Jurkat, Clone E6-1 (cell line): ENCODE measurements at regions not wholly inside any gene's neighbourhood (a gene's known extent, or its start where the extent isn't known, plus 50 kb on each side); places are given as distances from the start of the nearest gene placed in this dataset.

Source experiments
- DNase-seq: peaks from one replicate; pipeline ENCODE4 v3.0.0-alpha.2; 2011; ENCODE audit warnings: low read depth, low spot score
- H3K4me3 ChIP-seq: 2 replicates; pipeline ENCODE4 v1.5.1; 2011; ENCODE audit warnings: mild to moderate bottlenecking, low read length, control low read depth, moderate library complexity

DNA sequence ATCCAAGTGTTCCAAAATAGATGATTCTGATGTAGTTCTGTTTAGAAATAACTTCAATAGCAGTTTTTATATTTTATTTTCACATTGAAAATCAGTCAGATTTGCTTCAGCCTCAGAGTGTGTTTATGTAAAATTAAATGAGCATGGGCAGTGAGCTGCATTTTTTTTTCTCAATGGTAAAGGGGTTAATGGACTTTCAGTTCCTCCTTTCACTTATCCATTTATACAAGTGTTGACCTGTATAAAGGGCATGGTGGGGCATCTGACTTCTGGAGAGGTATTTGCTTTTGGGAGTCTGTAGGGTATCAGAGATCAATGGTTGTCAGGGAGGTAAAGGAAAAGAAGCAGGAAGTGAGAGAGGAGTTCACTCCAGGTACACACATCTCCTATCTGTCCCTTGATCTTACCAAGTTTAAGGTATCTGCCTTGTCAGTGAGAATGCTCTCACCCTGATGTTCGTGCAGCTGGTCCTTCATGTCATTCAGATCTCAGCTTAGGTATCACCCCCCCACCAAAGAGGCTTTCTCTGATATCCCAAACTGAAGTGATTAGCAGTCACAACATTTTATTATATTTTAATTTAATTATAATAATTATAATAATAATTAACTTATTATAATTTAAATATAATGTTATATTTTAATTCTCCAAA lies 181.6 kb upstream of the LMNTD1 start:
- no peak overlapping the region for H3K4me3 ChIP-seq
- no peak for DNase-seq

GRCh38 chr12:25740617-25741016 lies 187.5 kb upstream of the LMNTD1 start:
- H3K4me3 ChIP-seq, result no peak overlapping the region
- DNase-seq, result no peak

DNA sequence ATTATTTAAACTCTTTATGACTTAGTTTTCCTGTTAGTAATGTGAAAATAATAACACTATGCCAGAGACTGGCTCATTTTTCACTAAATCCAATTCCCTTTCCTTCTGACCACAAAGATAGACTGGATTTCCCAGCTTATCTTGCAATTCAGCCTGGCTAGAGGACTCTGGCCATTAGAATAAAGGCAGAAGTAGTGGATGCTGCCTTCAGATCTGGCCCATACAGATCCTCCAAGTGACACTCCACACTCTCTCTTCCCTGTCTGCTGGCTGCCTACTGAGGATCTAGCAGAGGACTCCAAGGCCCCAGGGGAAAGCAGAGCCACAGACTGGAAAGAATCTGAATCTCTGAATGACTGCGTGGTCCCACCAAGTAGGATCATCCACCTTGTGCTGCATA lies 188.8 kb upstream of the LMNTD1 start:
- H3K4me3 ChIP-seq, result no peak overlapping the region
- DNase-seq, result no peak

- H3K4me3 ChIP-seq, result no peak overlapping the region
- DNase-seq, result no peak
These were observed 190.7 kb upstream of the LMNTD1 start for GRCh38 chr12:25743679-25744215.

DNA sequence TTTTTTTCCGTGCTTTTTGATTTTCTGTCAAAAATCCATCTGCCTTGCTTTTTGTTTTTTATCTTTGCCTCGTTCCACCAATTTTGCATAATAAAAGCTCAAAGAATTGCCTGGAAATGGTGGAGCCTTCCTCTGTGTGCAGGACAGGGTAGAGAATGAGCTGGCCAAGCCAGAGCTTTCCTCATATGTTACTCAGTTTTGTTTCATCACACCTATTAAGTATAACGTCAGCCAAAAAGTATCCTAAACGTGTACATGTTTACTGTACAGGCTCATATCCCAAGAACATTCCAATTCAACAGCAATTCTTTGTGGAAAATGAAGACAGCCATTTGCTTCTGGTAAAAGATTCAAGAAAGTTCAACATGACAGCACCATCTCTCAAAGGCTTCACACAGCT lies 191.2 kb upstream of the LMNTD1 start:
- no peak overlapping the region for H3K4me3 ChIP-seq
- no peak for DNase-seq

DNA sequence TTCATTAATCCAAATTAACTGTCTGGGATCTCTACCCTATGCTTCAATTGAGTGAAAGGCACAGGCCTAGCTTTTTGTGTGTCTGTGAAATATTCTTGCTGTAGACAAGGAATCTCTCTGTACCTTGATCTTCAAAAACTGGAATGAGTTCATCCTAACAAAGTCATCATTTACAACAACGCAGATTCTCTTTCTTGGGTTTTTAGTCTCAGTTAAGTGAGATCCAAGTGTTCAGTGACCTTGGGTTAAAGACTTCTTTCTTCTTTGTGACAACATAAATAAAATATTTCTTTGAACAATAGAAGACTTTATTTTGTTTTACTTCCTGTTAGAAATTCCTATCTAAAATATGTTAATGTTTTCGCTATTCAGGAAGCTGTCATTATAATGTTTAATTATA lies 192.2 kb upstream of the LMNTD1 start:
- no peak overlapping the region for H3K4me3 ChIP-seq
- no peak for DNase-seq

GRCh38 chr12:25746131-25746530 lies 193.0 kb upstream of the LMNTD1 start:
- no peak overlapping the region for H3K4me3 ChIP-seq
- DNase-seq, result no peak

DNA sequence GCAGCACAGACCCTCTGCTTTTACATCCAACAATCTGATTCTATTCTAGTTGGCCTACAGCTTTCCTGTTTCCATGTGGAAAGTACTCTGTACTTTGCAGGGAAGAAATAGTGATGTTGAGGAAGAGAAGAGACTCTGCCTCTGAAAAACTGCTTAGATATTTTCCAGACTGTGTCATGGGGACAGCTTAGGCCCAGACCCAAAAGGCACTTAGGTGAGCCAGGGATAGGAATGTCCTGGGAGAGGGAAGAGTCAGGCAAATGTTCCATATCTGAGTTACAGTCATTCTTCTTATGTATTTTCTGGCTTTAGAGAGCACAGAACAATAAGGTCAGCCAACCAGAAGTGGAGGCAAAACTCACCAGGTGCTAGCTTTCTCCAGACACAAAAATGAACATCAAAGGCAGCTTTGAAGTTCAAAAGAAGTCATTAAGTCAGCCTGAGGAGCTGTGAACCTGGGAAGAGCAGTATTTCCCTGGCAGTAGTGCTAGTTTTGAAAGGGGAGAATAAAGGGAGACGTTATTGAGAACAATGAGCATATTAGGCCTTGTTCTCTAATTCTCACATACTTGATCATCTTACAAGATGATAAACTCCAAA lies 199.7 kb upstream of the LMNTD1 start:
- no peak overlapping the region for H3K4me3 ChIP-seq
- DNase-seq, result peak; percentile 8

DNA sequence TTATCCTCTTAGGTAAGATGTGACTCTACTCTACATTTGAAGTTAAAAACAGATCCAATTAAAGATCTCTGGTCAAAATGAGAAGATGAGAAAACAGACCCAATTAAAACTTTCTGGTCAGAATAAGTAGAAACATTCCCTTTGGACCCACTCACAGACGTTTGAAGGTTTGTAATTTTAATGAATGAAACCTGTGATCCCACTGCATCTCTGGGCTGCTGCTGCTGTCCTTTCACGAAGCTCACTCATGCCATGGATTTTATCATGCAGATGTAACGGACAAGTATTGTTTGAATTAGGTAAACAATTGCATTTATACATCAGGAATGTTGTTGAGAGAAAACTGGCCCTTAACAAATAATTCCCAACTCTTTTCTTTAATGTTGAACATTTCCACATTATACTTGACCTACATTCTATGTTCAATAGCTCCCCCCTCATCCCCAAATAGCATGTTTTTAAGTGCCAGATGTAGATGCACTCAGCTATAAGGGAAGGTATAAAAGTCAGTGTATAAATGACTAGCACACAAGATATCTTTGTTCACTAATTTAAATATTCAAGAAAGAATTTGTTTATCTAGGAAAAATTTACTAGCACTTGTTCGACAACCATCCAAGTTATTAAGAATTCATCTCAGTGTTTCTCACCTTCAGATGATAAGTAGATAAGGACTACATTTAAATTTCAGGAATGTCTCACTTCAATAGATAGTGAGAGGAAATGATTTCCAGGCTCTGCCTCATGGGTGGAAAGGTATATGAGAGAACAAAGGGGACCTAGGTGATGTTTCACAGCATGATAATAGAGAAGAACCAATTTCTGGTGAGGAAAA lies 202.3 kb upstream of the LMNTD1 start:
- no peak for DNase-seq
- no peak overlapping the region for H3K4me3 ChIP-seq

GRCh38 chr12:25755971-25756260 lies 202.6 kb upstream of the RASSF8 start:
- no peak overlapping the region for H3K4me3 ChIP-seq
- DNase-seq, result no peak

GRCh38 chr12:25757037-25757665 lies 201.3 kb upstream of the RASSF8 start:
- DNase-seq, result no peak
- no peak overlapping the region for H3K4me3 ChIP-seq

- H3K4me3 ChIP-seq, result no peak overlapping the region
- DNase-seq, result no peak
These were observed 198.7 kb upstream of the RASSF8 start for GRCh38 chr12:25759752-25760151.

DNA sequence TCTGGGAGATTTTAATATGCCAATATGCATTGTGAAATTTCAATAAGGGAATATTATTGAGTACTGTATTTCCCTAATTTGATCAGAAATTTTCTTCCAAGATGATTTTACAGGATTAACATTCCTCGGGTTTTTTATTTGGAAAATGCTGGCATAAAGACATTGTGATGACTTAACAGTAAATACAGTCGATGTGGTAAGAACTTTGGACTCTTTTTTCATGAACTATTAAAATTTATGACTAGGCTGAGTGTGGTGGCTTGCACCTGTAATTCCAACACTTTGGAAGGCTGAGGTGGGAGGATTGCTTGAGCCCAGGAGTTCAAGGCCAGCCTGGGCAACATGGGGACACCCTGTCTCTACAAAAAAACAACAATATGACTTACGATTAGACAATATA lies 197.1 kb upstream of the RASSF8 start:
- no peak for DNase-seq
- H3K4me3 ChIP-seq, result no peak overlapping the region

DNA sequence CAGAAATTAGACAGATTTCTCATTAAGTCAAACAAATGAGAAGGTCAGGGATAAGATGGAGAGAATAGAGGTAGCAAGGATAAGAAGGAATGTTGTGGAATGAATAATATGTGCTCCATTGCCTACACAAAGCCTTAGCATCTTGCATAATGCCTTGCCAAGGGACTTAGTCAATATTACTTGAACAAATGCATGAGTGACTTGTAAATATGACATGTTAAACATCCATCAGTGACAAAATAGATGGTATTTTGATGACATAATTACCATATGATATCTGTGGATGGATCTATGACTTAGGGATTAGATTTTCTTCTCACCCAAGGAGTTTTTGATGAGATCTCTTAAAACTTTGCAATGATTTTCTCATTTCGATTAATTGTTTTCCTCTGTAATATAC lies 194.1 kb upstream of the RASSF8 start:
- H3K4me3 ChIP-seq, result no peak overlapping the region
- DNase-seq, result no peak

- no peak for DNase-seq
- no peak overlapping the region for H3K4me3 ChIP-seq
These were observed 193.6 kb upstream of the RASSF8 start for GRCh38 chr12:25764892-25765291.

- H3K4me3 ChIP-seq, result no peak overlapping the region
- DNase-seq, result no peak
These were observed 190.9 kb upstream of the RASSF8 start for GRCh38 chr12:25767606-25768005.

- H3K4me3 ChIP-seq, result no peak overlapping the region
These were observed 190.3 kb upstream of the RASSF8 start for GRCh38 chr12:25768151-25768550.

DNA sequence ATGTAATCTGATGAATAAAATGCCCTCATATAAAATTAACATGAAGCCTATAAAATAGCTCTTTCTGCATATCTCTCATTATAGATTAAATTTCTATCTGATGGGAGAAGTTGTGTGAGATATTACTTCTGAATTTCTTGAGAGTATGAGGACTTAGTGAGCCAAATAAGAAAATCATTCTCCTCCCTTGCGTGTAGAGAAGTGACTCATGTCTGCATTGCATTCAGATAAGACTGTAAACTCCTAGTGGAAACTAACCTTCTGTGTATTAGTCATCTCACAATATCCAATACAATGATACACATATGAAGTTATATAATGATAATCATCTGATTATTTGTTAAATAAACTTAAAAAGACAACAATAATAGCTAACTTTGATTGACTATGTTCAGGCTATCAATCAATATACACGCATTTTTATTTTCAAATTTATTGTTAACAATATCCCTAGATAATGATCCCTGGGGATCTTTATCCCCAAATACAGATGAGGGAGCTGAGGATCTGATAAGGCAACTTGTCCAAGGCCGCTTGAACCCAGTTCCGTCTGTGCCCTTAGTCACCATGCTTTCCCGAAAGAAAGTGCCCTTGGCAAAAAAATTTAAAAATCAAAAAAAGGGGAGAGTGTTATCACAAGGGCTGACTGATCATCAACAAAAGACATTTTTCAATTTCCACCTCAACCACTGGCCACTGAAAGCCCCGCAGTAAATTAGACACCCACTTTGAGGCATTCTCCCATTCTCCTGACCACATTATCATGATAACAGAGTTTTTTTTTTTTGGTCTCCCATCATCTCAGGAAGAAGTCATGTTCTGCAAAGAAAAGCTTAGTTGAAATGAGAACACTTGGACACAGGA lies 189.2 kb upstream of the RASSF8 start:
- H3K4me3 ChIP-seq, result no peak overlapping the region
- DNase-seq, result no peak

More at GRCh38 chr12:25768151-25768550, 190.3 kb upstream of the RASSF8 start:
- no peak for DNase-seq

- H3K4me3 ChIP-seq, result no peak overlapping the region
- DNase-seq, result no peak
These were observed 187.4 kb upstream of the RASSF8 start for GRCh38 chr12:25771041-25771440.
